HFFc6 (cell line): ENCODE measurements at regions not wholly inside any gene's neighbourhood (a gene's known extent, or its start where the extent isn't known, plus 50 kb on each side); places are given as distances from the start of the nearest gene placed in this dataset.

Experiments used
- DNase-seq: peaks from one replicate; pipeline ENCODE4 v3.0.0-alpha.2; 2018
- H3K27ac Mint-ChIP-seq: 2 replicates; pipeline ENCODE4 v1.8.0; 2020; ENCODE audit warnings: mild to moderate bottlenecking, mixed read lengths
- H3K27me3 Mint-ChIP-seq: 2 replicates; pipeline ENCODE4 v1.8.0; 2021; ENCODE audit warnings: mild to moderate bottlenecking, moderate library complexity, mixed read lengths; ENCODE audit not compliant: insufficient read depth
- H3K36me3 Mint-ChIP-seq: 2 replicates; pipeline ENCODE4 v1.8.0; 2021; ENCODE audit warnings: low read depth, mixed read lengths
- H3K4me1 Mint-ChIP-seq: 2 replicates; pipeline ENCODE4 v1.8.0; 2020; ENCODE audit warnings: low read depth, mixed read lengths
- H3K4me3 Mint-ChIP-seq: 2 replicates; pipeline ENCODE4 v1.8.0; 2020; ENCODE audit warnings: mild to moderate bottlenecking, moderate library complexity, mixed read lengths
- H3K9me3 Mint-ChIP-seq: 2 replicates; pipeline ENCODE4 v1.8.0; 2020; ENCODE audit warnings: mild to moderate bottlenecking, mixed read lengths
- TF ChIP-seq, protein P1 (sequence below): fragments of 200-600 bp; sonication (generic); IDR thresholded peaks from 2 replicates; pipeline ENCODE4 v1.5.0; 2021; ENCODE audit warnings: antibody characterized with exemption, mild to moderate bottlenecking

DNA sequence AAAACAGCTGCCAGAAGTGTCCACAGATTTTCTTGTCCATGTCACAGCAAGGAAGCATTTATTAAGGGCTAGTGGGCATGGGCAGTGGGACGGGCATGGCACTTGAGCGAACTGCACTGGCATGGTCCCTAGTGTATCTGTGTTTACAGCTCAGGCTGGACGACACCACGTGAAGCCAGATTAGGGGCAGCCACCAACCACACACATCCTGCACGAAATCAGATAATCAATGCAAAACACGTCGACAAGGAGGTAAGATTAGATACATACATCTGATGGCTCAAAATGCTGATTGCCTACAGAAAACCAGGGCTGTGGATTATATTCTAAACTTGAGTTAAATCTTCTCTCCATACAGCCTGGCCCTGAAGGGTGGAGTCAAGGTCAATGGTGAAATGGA is 103.8 kb upstream of the ATP6AP2 start:
- no peak for DNase-seq
- Mint-ChIP-seq H3K4me3 (no peak overlapping the region), H3K4me1 (peaks cover 7% of the 10 kb centered on the region), H3K27ac (no peak overlapping the region), H3K9me3 (no peaks in the 10 kb centered on the region), H3K36me3 (no peaks in the 10 kb centered on the region), H3K27me3 (peaks cover 6% of the 10 kb centered on the region)
- TF ChIP-seq, protein P1, sequence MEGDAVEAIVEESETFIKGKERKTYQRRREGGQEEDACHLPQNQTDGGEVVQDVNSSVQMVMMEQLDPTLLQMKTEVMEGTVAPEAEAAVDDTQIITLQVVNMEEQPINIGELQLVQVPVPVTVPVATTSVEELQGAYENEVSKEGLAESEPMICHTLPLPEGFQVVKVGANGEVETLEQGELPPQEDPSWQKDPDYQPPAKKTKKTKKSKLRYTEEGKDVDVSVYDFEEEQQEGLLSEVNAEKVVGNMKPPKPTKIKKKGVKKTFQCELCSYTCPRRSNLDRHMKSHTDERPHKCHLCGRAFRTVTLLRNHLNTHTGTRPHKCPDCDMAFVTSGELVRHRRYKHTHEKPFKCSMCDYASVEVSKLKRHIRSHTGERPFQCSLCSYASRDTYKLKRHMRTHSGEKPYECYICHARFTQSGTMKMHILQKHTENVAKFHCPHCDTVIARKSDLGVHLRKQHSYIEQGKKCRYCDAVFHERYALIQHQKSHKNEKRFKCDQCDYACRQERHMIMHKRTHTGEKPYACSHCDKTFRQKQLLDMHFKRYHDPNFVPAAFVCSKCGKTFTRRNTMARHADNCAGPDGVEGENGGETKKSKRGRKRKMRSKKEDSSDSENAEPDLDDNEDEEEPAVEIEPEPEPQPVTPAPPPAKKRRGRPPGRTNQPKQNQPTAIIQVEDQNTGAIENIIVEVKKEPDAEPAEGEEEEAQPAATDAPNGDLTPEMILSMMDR: no peak

DNA sequence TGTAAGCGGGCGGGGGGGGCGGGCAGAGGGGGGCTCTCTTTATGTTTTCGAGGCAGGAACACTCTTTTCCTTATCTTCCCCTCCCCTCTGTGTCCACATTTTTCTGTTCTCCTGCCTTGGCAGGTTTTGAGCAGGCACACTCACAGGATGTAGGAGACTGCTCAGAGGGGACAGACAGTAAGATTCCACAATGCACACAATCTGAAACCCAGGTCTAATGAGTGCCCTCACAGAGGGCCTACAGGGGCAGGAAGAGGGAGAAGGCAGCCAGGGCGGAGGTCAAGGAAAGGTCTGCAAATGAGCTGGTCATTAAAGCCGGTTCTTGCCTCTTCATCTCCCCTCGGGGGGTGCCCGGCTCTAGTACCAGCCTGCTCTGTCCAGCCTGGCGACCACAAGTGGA is 106.1 kb upstream of the ATP6AP2 start:
- no peaks in the 10 kb centered on the region for H3K36me3 Mint-ChIP-seq
- peaks cover 11% of the 10 kb centered on the region for H3K4me1 Mint-ChIP-seq
- H3K27ac Mint-ChIP-seq: no peak overlapping the region
- H3K27me3 Mint-ChIP-seq: peaks cover 10% of the 10 kb centered on the region
- H3K4me3 Mint-ChIP-seq: no peak overlapping the region
- no peaks in the 10 kb centered on the region for H3K9me3 Mint-ChIP-seq
- TF ChIP-seq, protein P1: no peak
- DNase-seq: no peak

- Mint-ChIP-seq H3K36me3 (no peaks in the 10 kb centered on the region), H3K27ac (no peak overlapping the region), H3K4me3 (no peak overlapping the region), H3K9me3 (no peaks in the 10 kb centered on the region), H3K27me3 (peaks cover 10% of the 10 kb centered on the region), H3K4me1 (peaks cover 11% of the 10 kb centered on the region)
- TF ChIP-seq, protein P1: no peak
- DNase-seq: no peak
Measured at GRCh38 chrX:40474205-40474626, 106.6 kb upstream of the ATP6AP2 start.

DNA sequence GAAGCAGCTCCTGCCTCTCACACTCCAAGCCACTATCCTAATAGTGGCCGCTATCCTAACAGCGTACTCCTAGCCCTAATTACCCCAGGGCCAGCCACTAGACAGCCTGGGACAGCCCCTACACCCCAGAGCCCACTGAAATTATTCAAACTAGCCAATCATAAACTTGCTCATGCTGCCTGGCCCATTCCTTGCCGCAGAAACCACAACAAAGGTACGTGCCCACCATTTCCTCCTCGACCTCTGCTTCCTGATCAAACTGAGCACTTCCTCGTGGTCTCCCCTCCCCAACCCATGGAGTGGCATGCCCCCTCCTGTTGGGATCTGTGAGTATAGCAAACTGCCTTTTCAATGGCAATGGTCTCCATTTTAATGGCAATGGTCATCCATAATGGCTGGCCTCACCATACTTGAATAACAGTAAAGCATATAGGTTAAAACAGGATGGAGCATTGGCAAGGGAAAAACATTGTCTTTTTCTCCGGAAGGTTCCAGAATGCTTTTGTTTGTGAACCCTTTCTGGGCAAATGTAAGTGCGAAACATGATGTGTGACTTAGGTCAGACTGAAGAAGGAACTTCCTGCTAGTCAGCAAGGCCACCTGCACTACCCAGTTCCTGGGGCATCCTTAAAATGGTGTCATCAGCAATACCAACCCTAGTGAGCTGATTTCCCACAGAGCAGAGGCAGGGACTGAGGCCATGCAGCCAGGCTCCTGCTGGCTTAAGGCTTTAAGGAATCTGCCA is 107.1 kb upstream of the ATP6AP2 start:
- peaks cover 11% of the 10 kb centered on the region for H3K4me1 Mint-ChIP-seq
- TF ChIP-seq, protein P1: no peak
- no peak overlapping the region for H3K27ac Mint-ChIP-seq

DNA sequence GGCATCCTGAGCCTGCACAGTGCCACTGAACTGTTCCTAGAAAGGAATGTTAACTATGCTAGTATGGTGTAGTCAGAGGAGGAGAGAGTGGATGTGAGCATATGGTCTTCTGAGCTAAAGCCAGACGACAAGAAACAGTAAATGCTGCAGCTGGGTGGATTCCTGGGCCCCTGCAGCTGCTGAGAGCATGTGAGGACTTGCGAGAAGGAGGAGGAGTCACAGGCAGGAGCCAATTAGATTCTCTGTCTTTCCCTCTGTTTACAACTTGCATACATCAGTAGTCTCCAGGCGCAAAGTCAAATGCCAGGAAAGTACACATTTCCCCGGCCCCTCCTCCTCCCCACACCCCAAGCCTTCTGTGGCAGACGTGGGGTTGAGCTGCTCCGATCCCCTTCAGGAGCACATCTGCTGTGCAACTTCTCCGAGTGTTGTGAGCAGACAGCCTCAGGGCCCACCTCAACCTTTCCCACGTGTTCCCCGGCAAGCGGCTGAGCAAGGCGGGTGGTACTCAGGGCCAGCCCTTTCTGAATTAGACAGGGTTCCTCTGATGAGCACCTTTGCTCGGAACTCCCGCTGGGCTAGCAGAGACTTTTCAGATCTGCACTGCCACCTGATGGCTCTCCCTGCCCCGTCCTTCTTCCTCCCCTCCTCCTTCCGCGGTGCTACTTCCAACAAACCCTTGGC is 108.7 kb upstream of the ATP6AP2 start:
- no peaks in the 10 kb centered on the region for H3K36me3 Mint-ChIP-seq
- no peak overlapping the region for H3K27ac Mint-ChIP-seq
- H3K9me3 Mint-ChIP-seq: no peaks in the 10 kb centered on the region
- H3K27me3 Mint-ChIP-seq: peaks cover 15% of the 10 kb centered on the region
- peak; percentile 29 for DNase-seq
- H3K4me3 Mint-ChIP-seq: peak overlapping the region; percentile 33; the same call in 1 of the 2 replicates
- TF ChIP-seq, protein P1: no peak
- peaks cover 11% of the 10 kb centered on the region for H3K4me1 Mint-ChIP-seq

More for the DNA sequence above, 107.1 kb upstream of the ATP6AP2 start:
- Mint-ChIP-seq H3K4me3 (no peak overlapping the region), H3K36me3 (no peaks in the 10 kb centered on the region), H3K9me3 (no peaks in the 10 kb centered on the region), H3K27me3 (peaks cover 10% of the 10 kb centered on the region)
- DNase-seq: no peak
